ENCODE measurements at regions not wholly inside any gene's neighbourhood (a gene's known extent, or its start where the extent isn't known, plus 50 kb on each side); places are given as distances from the start of the nearest gene placed in this dataset.

- H3K79me2 ChIP-seq (ENCODE audit: insufficient read depth, low read length), result no peaks in the 10 kb centered on the region
- no peak overlapping the region for H3K4me2 ChIP-seq (ENCODE audit: low read depth, low read length, poor library complexity, severe bottlenecking)
- TF ChIP-seq EZH2phosphoT487 (IDR thresholded peaks at IDR 0.05; ENCODE audit: borderline replicate concordance), result no peak
- TF ChIP-seq CTCF (conservative IDR thresholded peaks at IDR 0.05; ENCODE audit: low read length), result no peak
- no peaks in the 10 kb centered on the region for H3K9me2 ChIP-seq (replicated peaks; ENCODE audit: low read depth, low read length)
- H2AFZ ChIP-seq (ENCODE audit: low read length), result no peak overlapping the region
- no peaks in the 10 kb centered on the region for H3K9me3 ChIP-seq (ENCODE audit: insufficient read depth, low read depth, low read length)
- H3K36me3 ChIP-seq (ENCODE audit: insufficient read depth, low read length), result no peaks in the 10 kb centered on the region
- no peak overlapping the region for H3K9ac ChIP-seq (ENCODE audit: low read depth, low read length, poor library complexity, severe bottlenecking)
- no peaks in the 10 kb centered on the region for H3F3A ChIP-seq (ENCODE audit: low read depth)
- H3K27me3 ChIP-seq (ENCODE audit: insufficient read depth, low read length, poor library complexity, severe bottlenecking), result no peaks in the 10 kb centered on the region
- no peaks in the 10 kb centered on the region for H3K4me1 ChIP-seq (ENCODE audit: insufficient read depth, low read length, poor library complexity, severe bottlenecking)
- H4K20me1 ChIP-seq (ENCODE audit: insufficient read depth, low read length, poor library complexity, severe bottlenecking), result no peaks in the 10 kb centered on the region
- H3K4me3 ChIP-seq (ENCODE audit: low read length, poor library complexity, severe bottlenecking), result no peak overlapping the region
These were observed 146.1 kb upstream of the IL1RAPL2 start for GRCh38 chrX:104419926-104420325.

- Histone ChIP-seq H3K4me3 (ENCODE audit: low read length, poor library complexity, severe bottlenecking) (no peak overlapping the region), H3K9ac (ENCODE audit: low read depth, low read length, poor library complexity, severe bottlenecking) (no peak overlapping the region), H3K9me3 (ENCODE audit: insufficient read depth, low read depth, low read length) (no peaks in the 10 kb centered on the region), H4K20me1 (ENCODE audit: insufficient read depth, low read length, poor library complexity, severe bottlenecking) (no peaks in the 10 kb centered on the region), H3K36me3 (ENCODE audit: insufficient read depth, low read length) (no peaks in the 10 kb centered on the region), H3K9me2 (replicated peaks; ENCODE audit: low read depth, low read length) (no peaks in the 10 kb centered on the region), H3F3A (ENCODE audit: low read depth) (no peaks in the 10 kb centered on the region), H3K79me2 (ENCODE audit: insufficient read depth, low read length) (no peaks in the 10 kb centered on the region), H2AFZ (ENCODE audit: low read length) (no peak overlapping the region), H3K4me1 (ENCODE audit: insufficient read depth, low read length, poor library complexity, severe bottlenecking) (no peaks in the 10 kb centered on the region), H3K4me2 (ENCODE audit: low read depth, low read length, poor library complexity, severe bottlenecking) (no peak overlapping the region), H3K27me3 (ENCODE audit: insufficient read depth, low read length, poor library complexity, severe bottlenecking) (no peaks in the 10 kb centered on the region)
- TF ChIP-seq CTCF (conservative IDR thresholded peaks at IDR 0.05; ENCODE audit: low read length), result no peak
These were observed 146.8 kb upstream of the IL1RAPL2 start for GRCh38 chrX:104419211-104419610.

GRCh38 chrX:104411800-104412199 lies 154.2 kb upstream of the IL1RAPL2 start:
- TF ChIP-seq EZH2phosphoT487 (IDR thresholded peaks at IDR 0.05; ENCODE audit: borderline replicate concordance), result no peak
- TF ChIP-seq CTCF (conservative IDR thresholded peaks at IDR 0.05; ENCODE audit: low read length), result no peak
- no peak overlapping the region for H3K4me3 ChIP-seq (ENCODE audit: low read length, poor library complexity, severe bottlenecking)

More at GRCh38 chrX:104411800-104412199, 154.2 kb upstream of the IL1RAPL2 start:
- Histone ChIP-seq H2AFZ (ENCODE audit: low read length) (no peak overlapping the region), H3F3A (ENCODE audit: low read depth) (no peaks in the 10 kb centered on the region), H3K36me3 (ENCODE audit: insufficient read depth, low read length) (no peaks in the 10 kb centered on the region), H4K20me1 (ENCODE audit: insufficient read depth, low read length, poor library complexity, severe bottlenecking) (no peaks in the 10 kb centered on the region), H3K4me1 (ENCODE audit: insufficient read depth, low read length, poor library complexity, severe bottlenecking) (no peaks in the 10 kb centered on the region), H3K9me2 (replicated peaks; ENCODE audit: low read depth, low read length) (no peaks in the 10 kb centered on the region), H3K27me3 (ENCODE audit: insufficient read depth, low read length, poor library complexity, severe bottlenecking) (no peaks in the 10 kb centered on the region), H3K4me2 (ENCODE audit: low read depth, low read length, poor library complexity, severe bottlenecking) (no peak overlapping the region), H3K9me3 (ENCODE audit: insufficient read depth, low read depth, low read length) (no peaks in the 10 kb centered on the region), H3K9ac (ENCODE audit: low read depth, low read length, poor library complexity, severe bottlenecking) (no peak overlapping the region), H3K79me2 (ENCODE audit: insufficient read depth, low read length) (no peaks in the 10 kb centered on the region)
